Hepatocyte (in vitro differentiated cells): ENCODE measurements at regions not wholly inside any gene's neighbourhood (a gene's known extent, or its start where the extent isn't known, plus 50 kb on each side); places are given as distances from the start of the nearest gene placed in this dataset.

ENCODE experiments used
- EZH2 ChIP-seq: fragments of 200-600 bp; sonication (generic); IDR thresholded peaks from 2 replicates; pipeline ENCODE4 v1.6.1; 2016; ENCODE audit warnings: antibody characterized with exemption, mild to moderate bottlenecking, borderline replicate concordance
- EZH2phosphoT487 ChIP-seq: fragments of 200-600 bp; sonication (generic); IDR thresholded peaks from one replicate; pipeline ENCODE4 v1.6.1; 2018; ENCODE audit warnings: antibody characterized with exemption, mild to moderate bottlenecking, low read depth, moderate library complexity; ENCODE audit not compliant: unreplicated experiment, severe bottlenecking
- TF ChIP-seq, protein P1 (sequence below): fragments of 200-600 bp; sonication (generic); IDR thresholded peaks from 2 replicates; pipeline ENCODE4 v1.5.1; 2016; ENCODE audit warnings: antibody characterized with exemption, mild to moderate bottlenecking; ENCODE audit not compliant: poor library complexity

DNA sequence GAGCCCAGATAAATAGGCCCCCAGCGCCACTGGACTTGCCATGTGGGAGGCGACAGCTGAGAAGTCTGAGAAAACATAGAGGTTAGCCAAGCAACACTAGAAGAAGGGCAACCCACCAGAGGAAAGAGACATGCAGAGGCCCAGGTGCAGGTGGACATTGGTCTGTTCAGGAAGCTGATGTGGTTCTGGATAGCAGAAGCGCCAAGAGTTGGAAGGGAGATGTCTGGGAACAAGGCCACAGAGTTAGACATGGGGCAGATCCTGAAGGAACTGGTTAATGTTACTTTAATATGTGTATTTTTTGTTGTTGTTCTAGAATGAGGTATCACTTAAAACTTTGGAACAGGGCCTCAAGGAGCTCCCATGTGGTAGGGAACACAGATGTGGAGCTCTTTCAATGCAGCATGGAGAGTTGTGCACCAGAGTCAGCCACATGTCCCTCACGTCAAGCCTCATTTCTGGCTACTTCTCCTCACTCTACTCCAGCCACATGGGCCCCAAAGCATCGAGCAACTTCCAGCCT is 62.2 kb upstream of the PKDCC start:
- TF ChIP-seq, protein P1, sequence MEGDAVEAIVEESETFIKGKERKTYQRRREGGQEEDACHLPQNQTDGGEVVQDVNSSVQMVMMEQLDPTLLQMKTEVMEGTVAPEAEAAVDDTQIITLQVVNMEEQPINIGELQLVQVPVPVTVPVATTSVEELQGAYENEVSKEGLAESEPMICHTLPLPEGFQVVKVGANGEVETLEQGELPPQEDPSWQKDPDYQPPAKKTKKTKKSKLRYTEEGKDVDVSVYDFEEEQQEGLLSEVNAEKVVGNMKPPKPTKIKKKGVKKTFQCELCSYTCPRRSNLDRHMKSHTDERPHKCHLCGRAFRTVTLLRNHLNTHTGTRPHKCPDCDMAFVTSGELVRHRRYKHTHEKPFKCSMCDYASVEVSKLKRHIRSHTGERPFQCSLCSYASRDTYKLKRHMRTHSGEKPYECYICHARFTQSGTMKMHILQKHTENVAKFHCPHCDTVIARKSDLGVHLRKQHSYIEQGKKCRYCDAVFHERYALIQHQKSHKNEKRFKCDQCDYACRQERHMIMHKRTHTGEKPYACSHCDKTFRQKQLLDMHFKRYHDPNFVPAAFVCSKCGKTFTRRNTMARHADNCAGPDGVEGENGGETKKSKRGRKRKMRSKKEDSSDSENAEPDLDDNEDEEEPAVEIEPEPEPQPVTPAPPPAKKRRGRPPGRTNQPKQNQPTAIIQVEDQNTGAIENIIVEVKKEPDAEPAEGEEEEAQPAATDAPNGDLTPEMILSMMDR: no peak
- TF ChIP-seq EZH2 (no peak), EZH2phosphoT487 (no peak)
